22Rv1 (cell line): ENCODE measurements at regions not wholly inside any gene's neighbourhood (a gene's known extent, or its start where the extent isn't known, plus 50 kb on each side); places are given as distances from the start of the nearest gene placed in this dataset.

Source experiments
- ZFX ChIP-seq: fragments of 450-650 bp; IDR thresholded peaks from 2 replicates; pipeline ENCODE4 v1.6.1; 2017; ENCODE audit warnings: antibody characterized with exemption, borderline replicate concordance
- TF ChIP-seq, protein P1 (sequence below): fragments of 450-650 bp; IDR thresholded peaks from 2 replicates; pipeline ENCODE4 v1.5.1; 2017; ENCODE audit warnings: mild to moderate bottlenecking

DNA sequence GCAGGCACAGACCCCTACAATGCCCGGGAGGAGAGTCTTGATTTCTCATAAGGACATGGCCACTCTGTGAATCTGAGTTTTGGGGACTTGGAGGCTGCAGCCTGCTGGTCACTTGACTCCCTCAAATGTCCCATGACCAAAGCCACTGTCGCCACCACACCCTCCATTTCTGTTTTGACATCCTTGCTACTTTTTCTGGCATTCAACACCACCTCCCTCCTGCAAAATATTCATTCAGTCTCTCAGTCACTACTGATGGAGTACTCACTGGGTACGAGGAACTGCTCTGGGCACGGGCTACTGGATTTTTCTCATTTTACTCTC is 208.6 kb upstream of the HAAO start:
- TF ChIP-seq, protein P1, sequence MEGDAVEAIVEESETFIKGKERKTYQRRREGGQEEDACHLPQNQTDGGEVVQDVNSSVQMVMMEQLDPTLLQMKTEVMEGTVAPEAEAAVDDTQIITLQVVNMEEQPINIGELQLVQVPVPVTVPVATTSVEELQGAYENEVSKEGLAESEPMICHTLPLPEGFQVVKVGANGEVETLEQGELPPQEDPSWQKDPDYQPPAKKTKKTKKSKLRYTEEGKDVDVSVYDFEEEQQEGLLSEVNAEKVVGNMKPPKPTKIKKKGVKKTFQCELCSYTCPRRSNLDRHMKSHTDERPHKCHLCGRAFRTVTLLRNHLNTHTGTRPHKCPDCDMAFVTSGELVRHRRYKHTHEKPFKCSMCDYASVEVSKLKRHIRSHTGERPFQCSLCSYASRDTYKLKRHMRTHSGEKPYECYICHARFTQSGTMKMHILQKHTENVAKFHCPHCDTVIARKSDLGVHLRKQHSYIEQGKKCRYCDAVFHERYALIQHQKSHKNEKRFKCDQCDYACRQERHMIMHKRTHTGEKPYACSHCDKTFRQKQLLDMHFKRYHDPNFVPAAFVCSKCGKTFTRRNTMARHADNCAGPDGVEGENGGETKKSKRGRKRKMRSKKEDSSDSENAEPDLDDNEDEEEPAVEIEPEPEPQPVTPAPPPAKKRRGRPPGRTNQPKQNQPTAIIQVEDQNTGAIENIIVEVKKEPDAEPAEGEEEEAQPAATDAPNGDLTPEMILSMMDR: no peak
- no peak for TF ChIP-seq ZFX
